OCI-LY7 (cell line): ENCODE measurements at regions not wholly inside any gene's neighbourhood (a gene's known extent, or its start where the extent isn't known, plus 50 kb on each side); places are given as distances from the start of the nearest gene placed in this dataset.

ENCODE experiments used
- EZH2phosphoT487 ChIP-seq: fragments of 200-600 bp; sonication (generic); IDR thresholded peaks from 2 replicates; pipeline ENCODE4 v1.6.1; 2018; ENCODE audit warnings: low read depth, borderline replicate concordance, mild to moderate bottlenecking, mixed run types, antibody characterized with exemption, low read length, moderate library complexity, mixed read lengths
- TF ChIP-seq, protein P1 (sequence below): fragments of 200-600 bp; sonication (generic); conservative IDR thresholded peaks from 2 replicates; pipeline ENCODE4 v1.5.1; 2014; ENCODE audit warnings: mild to moderate bottlenecking, antibody characterized with exemption, low read length, moderate library complexity, mixed read lengths

- TF ChIP-seq, protein P1, sequence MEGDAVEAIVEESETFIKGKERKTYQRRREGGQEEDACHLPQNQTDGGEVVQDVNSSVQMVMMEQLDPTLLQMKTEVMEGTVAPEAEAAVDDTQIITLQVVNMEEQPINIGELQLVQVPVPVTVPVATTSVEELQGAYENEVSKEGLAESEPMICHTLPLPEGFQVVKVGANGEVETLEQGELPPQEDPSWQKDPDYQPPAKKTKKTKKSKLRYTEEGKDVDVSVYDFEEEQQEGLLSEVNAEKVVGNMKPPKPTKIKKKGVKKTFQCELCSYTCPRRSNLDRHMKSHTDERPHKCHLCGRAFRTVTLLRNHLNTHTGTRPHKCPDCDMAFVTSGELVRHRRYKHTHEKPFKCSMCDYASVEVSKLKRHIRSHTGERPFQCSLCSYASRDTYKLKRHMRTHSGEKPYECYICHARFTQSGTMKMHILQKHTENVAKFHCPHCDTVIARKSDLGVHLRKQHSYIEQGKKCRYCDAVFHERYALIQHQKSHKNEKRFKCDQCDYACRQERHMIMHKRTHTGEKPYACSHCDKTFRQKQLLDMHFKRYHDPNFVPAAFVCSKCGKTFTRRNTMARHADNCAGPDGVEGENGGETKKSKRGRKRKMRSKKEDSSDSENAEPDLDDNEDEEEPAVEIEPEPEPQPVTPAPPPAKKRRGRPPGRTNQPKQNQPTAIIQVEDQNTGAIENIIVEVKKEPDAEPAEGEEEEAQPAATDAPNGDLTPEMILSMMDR = no peak
- no peak for TF ChIP-seq EZH2phosphoT487
Observed at GRCh38 chrX:117274965-117275364, 812.2 kb upstream of the CT83 start.
